Muscle of arm (tissue), 1 donor: ENCODE measurements at regions not wholly inside any gene's neighbourhood (a gene's known extent, or its start where the extent isn't known, plus 50 kb on each side); places are given as distances from the start of the nearest gene placed in this dataset.

Source experiments
- DNase-seq: peaks from one replicate; pipeline ENCODE4 v3.0.0-alpha.2; 2013

DNA sequence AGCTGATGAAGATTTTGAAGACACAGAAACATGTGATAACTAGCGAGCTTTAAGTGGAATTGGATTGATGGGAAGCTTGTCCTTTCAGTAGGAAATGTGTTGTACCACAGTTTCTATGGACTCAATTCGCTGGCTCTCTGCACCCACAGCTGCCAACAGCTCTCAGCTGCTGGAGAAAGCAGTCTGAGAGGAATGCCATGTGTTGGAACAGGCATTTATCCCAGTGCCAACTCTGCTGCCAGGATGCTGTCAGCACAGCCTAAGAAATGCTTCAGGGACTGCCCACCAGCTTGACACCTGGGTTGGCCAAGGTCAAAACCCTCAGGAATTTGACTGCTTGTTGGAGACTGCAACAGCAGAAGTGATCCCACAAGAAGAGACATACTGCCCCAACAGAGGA, 193.0 kb upstream of the THSD7B start:
- peak; percentile 25 for DNase-seq

DNA sequence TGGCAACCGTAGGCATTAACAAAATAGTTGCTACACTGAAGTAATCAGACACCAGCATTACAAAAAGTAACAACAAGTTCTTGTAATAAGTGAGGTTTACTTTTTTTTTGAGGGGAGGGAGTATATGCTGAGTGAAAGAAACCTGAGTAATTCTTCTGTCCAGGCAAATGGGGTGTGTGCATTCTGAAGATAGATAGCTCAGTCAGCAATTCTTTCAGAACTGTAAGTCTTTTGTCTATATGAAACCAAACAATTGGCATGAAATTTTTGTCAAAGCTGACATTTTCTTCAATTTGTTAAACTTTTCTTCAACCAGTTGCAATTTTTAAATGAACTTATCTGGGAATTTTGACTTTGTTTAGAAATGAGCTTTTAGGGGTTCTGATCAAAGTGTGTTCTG, 208.1 kb upstream of the THSD7B start:
- DNase-seq, result no peak

DNA sequence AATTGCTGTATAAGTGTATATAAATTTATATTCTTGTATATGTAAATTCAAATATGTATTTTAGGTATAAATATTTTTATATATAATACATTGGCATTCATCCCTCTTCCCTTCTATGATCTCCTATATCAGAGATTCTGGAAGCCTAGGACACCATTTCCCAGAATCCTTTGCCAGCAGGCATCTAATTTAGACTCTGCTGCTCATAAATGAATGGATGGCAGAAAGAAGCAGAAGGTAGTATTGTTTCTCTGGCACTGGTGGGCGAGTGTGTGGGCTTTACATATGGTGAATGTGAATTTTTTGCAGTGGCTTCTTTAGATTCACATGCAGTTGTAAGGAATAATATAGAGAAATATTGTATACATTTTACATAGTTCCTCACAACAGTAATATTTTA, 215.2 kb upstream of the THSD7B start:
- DNase-seq, result no peak

DNA sequence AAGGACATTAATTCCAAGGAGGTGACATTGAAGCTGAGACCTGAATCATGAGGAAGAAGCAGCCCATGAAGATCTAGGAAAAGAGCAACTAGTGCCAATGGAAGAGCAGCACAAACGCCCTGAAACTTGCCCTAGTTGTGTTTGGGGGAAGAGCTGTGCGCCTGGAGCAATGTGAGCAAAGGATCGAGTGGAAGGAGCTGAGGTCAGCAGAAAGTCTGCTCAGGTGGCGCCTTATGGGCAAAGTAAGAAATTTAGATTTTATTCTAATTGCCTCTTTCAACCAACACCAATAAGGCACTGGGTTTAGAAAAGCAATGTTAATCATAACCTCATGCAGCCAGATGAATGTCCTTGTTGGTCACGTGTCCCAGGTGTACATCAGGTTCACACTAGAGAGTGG, 226.0 kb upstream of the THSD7B start:
- no peak for DNase-seq

DNA sequence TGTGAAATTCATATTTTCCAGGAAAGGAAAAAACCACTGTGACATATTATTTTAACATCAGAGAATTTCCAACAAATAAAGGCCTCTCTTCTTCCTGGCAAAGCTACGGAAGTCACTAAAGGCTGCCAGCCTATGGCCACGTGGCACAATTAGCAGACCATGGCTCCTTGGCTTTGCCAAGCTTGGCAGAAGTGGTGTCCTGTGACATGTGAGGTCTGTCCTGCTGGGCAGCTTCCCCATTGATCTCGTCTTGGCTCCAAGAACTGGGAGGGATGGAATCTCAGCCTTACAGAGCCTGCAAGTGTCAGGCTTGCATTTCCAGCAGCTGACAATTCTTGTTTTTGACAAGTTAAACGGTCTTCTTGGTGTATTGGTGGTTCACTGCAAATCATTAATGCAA, 226.9 kb upstream of the THSD7B start:
- DNase-seq, result no peak

DNA sequence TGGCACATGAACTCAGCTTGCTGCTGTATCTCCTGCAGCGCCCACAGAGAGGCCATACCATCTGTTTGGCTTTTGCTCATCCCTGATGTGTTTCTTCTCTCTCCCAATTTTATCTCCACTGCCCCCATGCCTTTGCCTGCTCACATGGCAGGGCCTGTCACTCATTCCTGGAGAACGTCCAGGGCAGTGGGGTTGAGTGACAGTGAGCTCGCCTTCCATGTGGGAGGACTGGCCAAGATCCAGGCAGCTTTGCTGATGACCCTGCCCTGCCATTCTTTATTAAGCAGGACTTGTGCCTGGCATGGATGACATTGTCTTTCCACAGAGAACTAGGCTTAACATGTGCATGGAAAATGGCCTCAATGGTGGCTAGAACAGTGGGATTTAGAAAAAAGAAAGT, 230.5 kb upstream of the THSD7B start:
- no peak for DNase-seq

DNA sequence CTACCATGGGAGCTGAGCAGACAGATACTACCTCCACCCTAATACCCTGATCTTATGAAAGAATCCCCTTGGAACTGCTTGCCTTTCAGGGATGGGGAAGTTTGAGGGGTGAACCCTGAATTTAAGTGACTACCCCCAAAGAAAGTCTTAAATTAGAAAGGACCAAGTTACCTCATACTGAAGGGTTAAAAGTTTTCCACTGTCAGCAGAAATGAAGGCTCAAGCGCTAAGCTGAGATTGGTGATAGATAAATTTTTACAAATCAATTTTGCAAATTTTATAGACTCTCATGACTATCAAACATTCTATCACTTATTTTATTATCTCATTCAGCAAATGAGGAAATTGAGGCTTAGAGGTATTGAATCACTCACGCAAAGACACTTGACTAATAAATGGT, 233.2 kb upstream of the THSD7B start:
- DNase-seq, result no peak

DNA sequence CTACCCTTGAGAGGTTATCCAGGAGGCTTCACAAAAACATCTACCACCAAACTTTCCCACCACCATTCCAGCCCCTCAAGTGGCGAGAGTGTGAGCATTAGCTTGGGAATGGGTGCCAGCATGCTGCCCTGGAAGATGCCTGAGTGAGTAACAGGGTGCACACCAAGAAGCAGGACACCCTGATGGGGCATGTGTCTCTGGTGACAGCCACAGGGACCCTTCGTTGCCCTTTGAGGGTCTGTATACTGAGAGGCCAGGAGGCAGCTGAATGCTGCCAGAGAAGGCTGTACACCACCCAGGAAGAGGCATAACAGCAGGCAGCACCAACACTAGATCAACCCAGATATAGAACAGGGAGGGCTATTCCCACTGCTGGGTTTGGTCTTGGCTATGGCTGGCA, 233.6 kb upstream of the THSD7B start:
- no peak for DNase-seq

DNA sequence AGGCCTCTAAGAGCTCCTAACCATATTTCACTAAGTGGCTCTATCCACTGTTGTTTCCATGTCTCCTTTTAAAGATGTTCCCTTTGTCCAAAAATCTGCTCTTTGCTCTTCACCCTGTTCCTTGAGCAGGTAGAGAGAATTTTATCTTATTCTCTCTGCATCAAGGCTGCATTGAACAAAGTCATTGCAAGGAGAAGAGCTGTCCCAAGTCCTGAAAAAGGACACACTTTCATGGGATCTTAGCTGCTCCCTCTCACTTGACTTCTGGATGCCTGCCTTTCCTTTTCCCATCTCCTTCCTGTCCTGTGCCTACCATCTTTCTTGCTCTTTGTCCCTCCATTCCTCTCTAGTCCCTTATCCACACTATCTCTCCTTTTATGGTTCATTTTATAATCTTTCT, 235.2 kb upstream of the THSD7B start:
- no peak for DNase-seq

DNA sequence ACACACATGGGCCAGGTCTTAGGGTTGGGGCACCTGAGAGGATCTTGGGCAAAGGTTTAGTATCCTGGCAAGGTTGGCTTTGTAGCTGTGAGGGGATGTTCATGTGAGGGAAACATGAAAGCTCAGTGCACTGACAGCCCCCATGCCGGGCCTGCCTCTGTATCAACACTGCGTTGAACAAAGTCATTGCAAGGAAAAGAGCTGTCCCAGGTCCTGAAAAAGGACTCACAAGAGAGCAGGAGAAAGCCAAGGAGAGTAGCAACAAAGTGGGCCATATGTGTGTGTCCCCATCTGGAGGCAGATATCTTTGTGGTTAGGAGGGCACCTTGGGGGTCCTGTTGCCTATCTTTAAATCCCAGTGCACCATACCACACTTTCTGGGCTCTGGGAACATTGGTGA, 237.8 kb upstream of the THSD7B start:
- peak; percentile 38 for DNase-seq

DNA sequence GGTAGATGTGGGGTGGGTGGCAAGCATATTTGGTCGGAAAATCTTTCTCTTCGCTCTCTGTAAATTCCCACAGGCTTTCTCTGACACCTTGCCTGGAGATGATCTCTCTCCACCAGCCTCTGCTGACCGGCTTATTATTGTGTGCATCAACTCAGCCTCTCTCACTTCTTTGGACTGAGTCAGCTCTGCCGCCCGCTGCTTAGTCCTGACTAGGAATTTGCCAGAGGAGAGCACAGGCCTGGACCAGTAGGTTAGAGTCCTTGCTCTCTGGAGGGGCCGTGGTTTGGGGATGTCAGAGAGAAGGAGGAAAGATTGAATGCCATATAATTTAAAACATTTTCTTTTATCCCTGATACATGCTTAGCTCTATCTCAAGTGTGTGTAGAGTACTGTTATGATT, 242.6 kb upstream of the THSD7B start:
- no peak for DNase-seq

DNA sequence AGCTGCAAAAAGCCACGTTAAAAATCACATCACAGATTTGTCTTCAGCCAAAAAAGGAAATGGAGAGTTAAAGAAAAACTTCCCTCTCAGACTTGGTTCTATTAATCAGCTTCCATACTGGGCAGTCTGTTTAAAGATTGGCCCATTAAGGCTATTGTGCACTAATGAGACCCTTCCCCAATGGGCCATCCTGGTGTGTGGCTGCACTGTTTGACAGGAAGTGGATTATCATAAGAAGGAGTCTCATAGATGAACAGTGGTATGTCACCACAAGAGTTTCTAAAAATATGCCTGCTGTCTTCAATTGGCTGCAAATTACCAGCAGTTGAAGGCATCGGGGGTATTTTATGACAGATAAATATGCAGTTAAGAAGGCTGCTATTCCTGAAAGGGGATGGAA, 247.6 kb upstream of the THSD7B start:
- DNase-seq, result no peak

DNA sequence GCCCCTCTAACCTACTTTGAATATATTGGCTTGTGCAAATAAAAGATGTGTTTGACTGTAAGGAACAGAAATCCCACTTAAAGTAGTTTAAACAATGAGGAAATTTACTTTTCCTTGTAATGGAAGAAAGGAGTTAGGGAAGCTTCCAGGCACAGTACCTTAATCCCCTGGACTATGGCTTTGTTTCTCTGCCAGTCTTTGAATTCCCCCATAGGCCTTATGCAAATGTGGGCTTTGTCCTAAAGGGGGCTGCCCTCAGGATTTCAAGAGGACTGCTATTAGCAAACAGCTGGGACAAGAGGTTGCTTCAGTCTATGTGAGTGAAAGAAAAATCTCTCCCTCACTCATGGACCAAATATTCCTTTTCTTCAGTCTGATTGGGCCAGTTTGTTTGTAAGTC, 255.1 kb upstream of the THSD7B start:
- DNase-seq, result no peak

DNA sequence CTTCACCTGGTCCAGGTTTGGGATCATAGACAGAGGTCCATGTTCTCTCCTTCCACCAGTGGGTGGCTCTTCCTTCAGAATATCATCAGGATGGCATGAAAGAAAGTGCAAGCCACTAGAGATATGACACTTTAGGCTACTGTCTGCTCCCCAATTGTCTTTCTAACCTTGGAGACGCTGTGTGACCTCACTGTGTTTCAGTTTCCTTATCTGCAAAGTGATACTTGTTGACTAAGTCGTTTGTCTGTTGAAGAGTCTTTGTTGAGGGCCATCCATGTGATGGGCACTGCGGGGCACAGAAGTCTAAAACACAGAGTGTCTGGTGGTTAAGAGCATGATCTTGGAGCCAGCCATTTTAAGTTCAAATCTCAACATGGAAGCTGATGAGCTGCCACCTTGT, 259.9 kb upstream of the THSD7B start:
- DNase-seq, result no peak

DNA sequence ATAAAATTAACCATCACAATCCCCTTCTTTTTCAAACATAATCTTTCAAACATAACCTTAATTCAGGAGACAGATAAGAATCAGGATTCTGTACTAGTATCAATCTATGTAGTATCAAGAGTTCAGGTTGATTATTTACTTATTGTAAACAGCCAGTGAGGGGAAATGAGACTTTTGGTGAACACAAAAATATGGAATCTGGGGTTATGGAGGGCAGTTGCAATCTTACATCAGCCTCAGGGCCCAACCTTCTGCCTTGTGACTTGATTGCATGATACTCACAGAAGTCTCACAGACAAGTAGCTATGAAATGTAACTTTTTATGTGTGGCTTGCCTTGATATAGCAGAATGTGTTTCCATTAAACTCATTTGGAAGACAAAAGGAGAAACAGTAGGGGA, 262.7 kb upstream of the THSD7B start:
- no peak for DNase-seq

DNA sequence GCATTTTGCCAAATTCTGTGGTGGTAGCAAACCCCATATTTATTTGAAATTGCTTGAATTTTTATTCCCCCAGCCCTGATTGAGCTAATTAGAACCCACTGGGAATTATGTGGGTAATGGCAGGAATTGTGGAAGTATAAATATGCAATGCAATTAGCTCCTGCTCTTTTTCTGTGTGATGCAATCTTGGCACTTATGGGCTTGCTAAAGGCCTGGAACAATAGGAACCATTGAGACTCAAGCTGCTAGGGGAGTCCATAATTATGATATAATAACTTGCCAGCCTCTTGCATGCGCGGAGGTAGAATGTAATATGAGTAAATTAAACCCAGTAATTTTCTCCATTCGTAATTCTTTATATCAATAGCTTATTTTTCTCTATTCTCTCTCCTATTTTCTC, 267.6 kb upstream of the THSD7B start:
- DNase-seq, result no peak

DNA sequence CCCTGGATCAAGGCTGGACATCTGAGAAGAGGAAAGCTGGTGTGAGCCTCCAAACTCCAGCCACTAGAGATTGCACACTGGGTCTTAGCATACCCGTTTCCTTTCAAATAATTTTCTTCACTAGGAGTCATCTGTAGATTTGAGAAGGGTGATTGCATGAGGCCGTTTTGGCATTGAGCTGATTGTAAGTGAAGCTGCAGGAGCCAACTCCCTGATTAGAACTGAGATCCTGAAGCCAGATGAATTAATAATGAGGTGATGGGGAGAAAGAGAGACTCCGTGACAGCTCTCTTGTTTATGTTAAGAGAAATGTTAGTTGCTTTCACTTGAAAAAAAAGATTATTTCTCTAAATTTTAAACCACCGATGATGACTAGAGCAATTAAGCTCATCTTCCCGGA, 268.4 kb upstream of the THSD7B start:
- no peak for DNase-seq

DNA sequence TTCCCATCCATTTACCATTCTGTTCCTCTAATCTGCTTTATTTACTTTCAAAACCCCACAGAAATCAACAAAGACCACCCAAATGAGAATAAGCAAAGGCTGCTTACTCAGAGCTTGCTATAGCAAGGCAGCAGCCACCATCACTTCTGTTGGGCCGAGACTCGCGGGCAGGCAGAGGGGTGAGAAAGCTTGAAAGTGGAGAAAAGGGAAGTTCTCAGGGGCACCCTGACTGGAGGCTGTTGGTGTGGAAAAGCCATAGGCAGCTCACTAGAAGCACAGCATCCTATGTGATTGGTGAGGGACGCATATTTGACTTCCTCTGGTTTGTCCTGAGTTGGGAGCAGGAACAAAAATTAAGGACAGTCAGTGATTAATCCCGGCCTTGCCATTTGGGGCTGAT, 269.7 kb upstream of the THSD7B start:
- DNase-seq, result no peak

DNA sequence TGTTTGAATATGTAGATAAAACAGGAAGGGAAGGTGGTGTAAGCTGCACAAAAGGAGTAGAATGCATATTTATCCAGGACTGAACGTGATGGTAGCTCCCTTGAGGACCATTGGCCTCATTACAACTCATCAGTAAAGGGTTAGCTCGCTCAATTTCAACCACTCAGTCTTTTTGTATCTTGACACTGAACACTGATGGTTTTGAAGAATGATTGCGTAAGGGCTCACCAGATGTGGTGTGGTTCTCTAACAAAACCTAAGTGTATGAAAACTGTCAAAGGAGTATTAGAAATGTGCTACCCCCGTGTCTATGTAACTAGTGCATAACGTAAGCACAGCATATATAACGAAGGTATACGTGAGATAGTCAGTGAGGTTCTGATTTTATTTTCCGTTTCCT, 272.4 kb upstream of the THSD7B start:
- DNase-seq, result no peak

DNA sequence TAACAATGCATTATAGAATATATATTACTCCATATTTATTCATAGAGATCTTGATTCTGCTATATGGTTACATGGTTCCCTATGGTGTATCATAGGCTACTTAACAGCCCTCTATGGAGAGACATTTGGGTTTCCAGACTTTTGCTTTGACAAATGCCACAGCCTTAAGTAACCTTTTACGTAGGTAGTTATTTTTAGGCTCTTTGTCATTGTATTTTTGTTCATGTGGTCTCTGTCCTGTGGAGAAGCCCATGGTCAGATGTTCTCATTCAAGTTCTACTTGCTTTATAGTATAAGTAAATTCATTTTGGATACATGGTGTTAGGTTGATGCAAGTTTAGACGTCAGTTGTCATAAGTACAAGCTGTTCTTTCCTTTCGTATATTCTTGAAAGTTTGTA, 275.2 kb upstream of the THSD7B start:
- DNase-seq, result no peak

DNA sequence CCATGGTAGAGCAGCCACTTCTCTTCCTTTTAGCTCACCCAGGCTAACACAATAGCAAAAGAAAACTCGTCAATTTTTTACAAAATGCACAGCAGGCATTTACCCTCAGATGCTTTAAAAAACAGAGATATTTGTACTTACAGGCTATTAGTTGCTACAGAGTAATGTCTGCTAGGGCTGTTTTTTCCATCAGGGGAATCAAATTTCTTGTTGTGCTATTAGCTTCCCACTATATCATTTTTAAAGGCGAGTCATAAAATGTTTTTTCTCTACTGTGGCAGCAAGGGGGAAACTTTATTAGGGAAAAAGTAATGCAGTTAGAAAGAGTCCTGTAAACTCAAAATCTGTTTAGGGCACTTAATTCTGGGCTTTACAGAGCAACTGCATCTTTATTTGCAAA, 277.9 kb upstream of the THSD7B start:
- DNase-seq, result no peak

DNA sequence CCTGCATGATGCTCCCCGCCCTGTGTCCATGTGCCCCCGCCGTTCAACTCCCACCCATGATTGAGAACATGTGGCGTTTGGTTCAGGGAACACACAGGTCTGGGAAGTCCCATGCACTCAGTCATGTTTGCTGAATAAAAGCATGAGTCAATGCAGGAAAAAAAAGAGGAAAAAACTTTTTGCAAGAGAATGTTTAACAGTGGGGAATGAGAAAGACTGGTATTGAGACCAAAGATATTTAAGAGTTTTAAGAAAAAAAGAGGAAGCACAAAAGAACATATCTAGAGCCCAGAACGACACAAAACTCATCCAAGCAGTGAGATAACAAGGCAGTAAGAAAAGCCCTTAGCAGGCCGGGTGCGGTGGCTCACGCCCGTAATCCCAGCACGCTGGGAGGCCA, 279.2 kb upstream of the THSD7B start:
- DNase-seq, result no peak

DNA sequence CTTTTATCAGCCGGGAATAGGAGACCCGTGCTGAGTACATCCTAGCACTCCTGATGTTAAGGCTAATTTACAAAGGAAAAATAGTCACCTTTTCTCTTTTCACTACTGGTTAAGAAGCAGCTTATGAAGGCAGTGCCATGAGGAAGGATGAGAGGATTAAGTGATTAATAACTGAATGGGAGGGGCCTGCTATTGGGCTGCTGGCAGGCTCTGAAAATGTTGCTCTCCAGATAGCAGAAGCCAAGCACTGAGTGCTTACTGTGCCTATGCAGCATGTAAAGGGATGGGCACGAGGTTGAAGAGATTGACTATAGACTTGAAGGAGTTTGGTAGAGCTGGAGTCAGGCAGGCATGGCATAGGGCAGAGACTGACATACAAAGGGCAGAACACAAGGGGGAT, 282.4 kb upstream of the THSD7B start:
- DNase-seq, result no peak

DNA sequence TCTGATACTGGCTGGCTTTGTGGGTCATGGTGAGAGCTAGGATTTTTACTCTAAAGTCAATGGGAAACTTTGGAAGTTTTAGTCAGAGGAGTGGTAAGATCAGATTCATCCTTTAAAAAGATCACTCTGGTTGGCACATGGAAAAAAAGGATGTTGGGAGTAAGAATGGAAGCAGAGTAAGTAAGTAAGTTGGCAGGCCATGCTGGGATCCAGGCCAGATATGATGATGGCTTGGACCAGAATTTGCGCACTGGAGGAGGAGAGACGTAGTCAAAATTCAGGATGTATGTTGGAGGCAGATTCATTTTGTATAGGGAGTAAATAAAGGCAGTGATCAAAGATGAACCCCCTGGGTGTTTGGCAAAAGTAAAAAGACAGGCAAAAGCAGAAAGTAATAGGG, 283.3 kb upstream of the THSD7B start:
- no peak for DNase-seq

DNA sequence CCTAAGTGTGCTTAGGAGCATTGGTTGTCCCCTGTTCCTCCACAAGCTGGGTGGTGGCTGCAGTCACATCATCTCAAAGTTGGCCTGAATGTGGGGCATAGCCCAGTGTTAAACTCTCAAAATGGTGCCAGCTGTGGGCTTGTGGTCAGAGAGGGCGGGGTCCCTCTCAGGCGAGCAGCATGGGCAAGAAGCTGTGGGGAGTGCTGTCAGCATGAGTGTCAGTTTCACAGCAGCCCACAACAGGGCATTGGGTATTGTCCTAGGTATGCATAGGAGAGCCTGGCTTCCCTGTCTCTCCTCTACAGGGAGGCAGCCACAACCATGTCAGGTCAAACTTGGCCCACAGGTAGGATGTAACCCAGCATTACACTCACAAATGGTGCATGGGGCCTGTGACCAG, 285.6 kb upstream of the THSD7B start:
- no peak for DNase-seq
